ENCODE measurements at regions not wholly inside any gene's neighbourhood (a gene's known extent, or its start where the extent isn't known, plus 50 kb on each side); places are given as distances from the start of the nearest gene placed in this dataset.

DNA sequence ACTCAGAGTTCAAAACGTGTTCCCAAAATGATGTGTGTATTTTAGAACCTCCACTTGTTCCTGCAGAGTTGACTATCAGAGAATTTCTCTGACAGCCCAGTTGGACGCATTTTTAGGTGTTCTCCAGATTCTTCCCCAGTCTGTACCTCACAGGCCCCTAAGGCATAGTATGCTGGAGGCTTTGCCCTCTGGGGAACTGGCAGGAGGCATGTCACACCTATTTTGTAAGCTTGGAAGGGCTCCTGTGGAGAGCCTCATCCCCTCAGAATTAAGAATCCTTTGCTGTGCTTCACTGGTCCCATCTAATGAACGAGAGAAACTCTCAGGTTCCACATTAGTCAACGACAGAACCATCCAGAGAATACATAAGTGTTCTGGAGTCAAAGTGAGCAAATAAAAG is 144.1 kb upstream of the SLC30A5 start:
- H3K27ac ChIP-seq: no peak overlapping the region
- no peak for TF ChIP-seq CTCF (IDR thresholded peaks at IDR 0.05)
- TF ChIP-seq ZFX (IDR thresholded peaks at IDR 0.05; ENCODE audit: borderline replicate concordance): no peak

- H3K27ac ChIP-seq: no peak overlapping the region
These were observed 143.7 kb upstream of the SLC30A5 start for GRCh38 chr5:68950125-68950524.

GRCh38 chr5:68950930-68951329 is 142.9 kb upstream of the SLC30A5 start:
- TF ChIP-seq ZFX (IDR thresholded peaks at IDR 0.05; ENCODE audit: borderline replicate concordance): no peak
- no peak for TF ChIP-seq CTCF (IDR thresholded peaks at IDR 0.05)
- no peak overlapping the region for H3K27ac ChIP-seq

More at GRCh38 chr5:68950125-68950524, 143.7 kb upstream of the SLC30A5 start:
- TF ChIP-seq CTCF (IDR thresholded peaks at IDR 0.05) (no peak), ZFX (IDR thresholded peaks at IDR 0.05; ENCODE audit: borderline replicate concordance) (no peak)

DNA sequence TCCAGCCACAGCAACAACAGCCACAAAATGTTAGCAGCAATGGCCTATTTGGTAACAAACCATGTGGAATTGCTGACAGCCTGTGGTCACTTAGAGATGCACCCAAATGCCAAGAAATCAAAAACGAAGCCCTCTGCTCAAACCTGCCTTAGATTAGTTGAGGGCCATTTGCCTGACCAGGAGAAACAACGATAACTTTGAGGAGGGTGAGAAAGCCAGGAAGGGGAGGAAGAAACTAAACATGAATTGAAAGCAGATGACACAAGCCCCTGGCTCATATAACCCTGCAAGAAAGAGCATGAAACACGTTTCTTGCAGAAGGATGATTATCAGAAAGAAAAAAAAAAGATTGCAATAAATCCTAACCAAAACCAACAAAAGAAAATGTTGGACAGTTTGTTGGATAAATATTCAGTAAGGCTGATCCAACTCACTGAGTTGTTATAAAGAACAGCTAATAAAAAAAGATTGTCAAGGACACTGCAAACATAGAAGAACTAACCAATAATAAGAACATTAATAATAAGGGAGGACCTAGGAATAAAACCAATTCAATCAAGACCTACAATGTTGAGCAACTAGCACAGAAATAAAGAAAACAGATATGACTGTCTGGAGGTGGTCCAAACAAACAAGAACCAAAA is 140.5 kb upstream of the SLC30A5 start:
- no peak for TF ChIP-seq CTCF (IDR thresholded peaks at IDR 0.05)
- no peak for TF ChIP-seq ZFX (IDR thresholded peaks at IDR 0.05; ENCODE audit: borderline replicate concordance)
- no peak overlapping the region for H3K27ac ChIP-seq

GRCh38 chr5:68953875-68954617 is 139.8 kb upstream of the SLC30A5 start:
- TF ChIP-seq CTCF (IDR thresholded peaks at IDR 0.05) (no peak), ZFX (IDR thresholded peaks at IDR 0.05; ENCODE audit: borderline replicate concordance) (no peak)
- H3K27ac ChIP-seq: no peak overlapping the region

DNA sequence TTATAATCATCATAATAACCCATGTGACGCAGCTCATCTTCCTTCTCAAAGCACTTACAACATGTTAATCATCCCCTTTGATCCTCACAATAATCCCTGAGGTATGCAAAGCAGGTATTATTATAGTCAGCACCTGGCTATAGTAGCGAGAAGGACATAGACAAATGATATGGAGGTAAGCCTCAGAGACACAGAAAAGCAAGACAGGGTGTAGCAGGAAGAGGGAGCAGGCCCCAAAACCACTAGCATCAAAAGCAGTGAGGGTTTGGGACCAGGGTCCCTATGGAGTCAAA is 139.2 kb upstream of the SLC30A5 start:
- no peak overlapping the region for H3K27ac ChIP-seq
- no peak for TF ChIP-seq CTCF (IDR thresholded peaks at IDR 0.05)
- no peak for TF ChIP-seq ZFX (IDR thresholded peaks at IDR 0.05; ENCODE audit: borderline replicate concordance)

- TF ChIP-seq CTCF (IDR thresholded peaks at IDR 0.05): no peak
- TF ChIP-seq ZFX (IDR thresholded peaks at IDR 0.05; ENCODE audit: borderline replicate concordance): no peak
- H3K27ac ChIP-seq: no peak overlapping the region
These were observed 136.2 kb upstream of the SLC30A5 start for GRCh38 chr5:68957591-68957990.
